Kidney (tissue), 13 donors: ENCODE measurements at regions not wholly inside any gene's neighbourhood (a gene's known extent, or its start where the extent isn't known, plus 50 kb on each side); places are given as distances from the start of the nearest gene placed in this dataset.

ENCODE experiments used
- DNase-seq, 5 donors: peaks; one replicate each; pipeline ENCODE4 v3.0.0-alpha.2; 2013 to 2020
- FAIRE-seq: peaks from 2 replicates; lab custom pipeline; 2012; peaks lifted over from hg19 to GRCh38; lab: Jason Lieb, UNC
- H3K27ac ChIP-seq, 2 donors: one replicate each; pipeline ENCODE4 v1.7.0; 2013; ENCODE audit warnings: low read depth in 2 of 2, low read length in 2 of 2, inconsistent platforms in 1 of 2
- H3K27me3 ChIP-seq: one replicate; pipeline ENCODE4 v1.7.1; 2013; ENCODE audit warnings: low read length, inconsistent platforms; ENCODE audit not compliant: control insufficient read depth, insufficient read depth
- H3K36me3 ChIP-seq, 3 donors: one replicate each; pipeline versions ENCODE4 v1.7.0 to v1.7.1; 2013; ENCODE audit warnings: low read length in 3 of 3, control low read depth in 1 of 3, inconsistent platforms in 1 of 3; ENCODE audit not compliant: insufficient read depth in 3 of 3, control insufficient read depth in 2 of 3
- H3K4me1 ChIP-seq, 3 donors: one replicate each; pipeline versions ENCODE4 v1.7.0 to v1.7.1; 2013; ENCODE audit warnings: low read length in 3 of 3, inconsistent platforms in 1 of 3, low read depth in 1 of 3; ENCODE audit not compliant: control insufficient read depth in 2 of 3, insufficient read depth in 2 of 3
- H3K4me3 ChIP-seq, 3 donors: one replicate each; pipeline versions ENCODE4 v1.7.0 to v1.8.1; 2013; ENCODE audit warnings: low read length in 3 of 3, control low read depth in 1 of 3, inconsistent platforms in 1 of 3
- H3K9ac ChIP-seq, 3 donors: one replicate each; pipeline versions ENCODE4 v1.7.0 to v1.7.1; 2013; ENCODE audit warnings: low read length in 3 of 3, control low read depth in 1 of 3, inconsistent platforms in 1 of 3
- H3K9me3 ChIP-seq, 3 donors: one replicate each; pipeline versions ENCODE4 v1.7.0 to v1.7.1; 2013; ENCODE audit warnings: low read length in 3 of 3, control low read depth in 1 of 3, inconsistent platforms in 1 of 3; ENCODE audit not compliant: control insufficient read depth in 2 of 3, insufficient read depth in 1 of 3
- intact Hi-C: fragments of 100-400 bp; cut with DNase I; formaldehyde crosslinking; loops from one replicate; pipeline ENCODE4 v1.11.1; 2022
- TF ChIP-seq, protein P1 (sequence below): IDR thresholded peaks from 3 replicates; pipeline ENCODE4 v1.5.1; 2012; ENCODE audit warnings: mild to moderate bottlenecking, moderate library complexity, borderline replicate concordance; ENCODE audit not compliant: insufficient read depth; ENCODE audit errors: extremely low read depth
- donor health status: control.
- donor health status: control.
- donor health status: control.
- donor health status: control.
- donor health status: control.
- donor health status: DM: yes; HTN: yes; CAD: no.
- donor health status: Normal renal cell carcinoma (clear cell type).

DNA sequence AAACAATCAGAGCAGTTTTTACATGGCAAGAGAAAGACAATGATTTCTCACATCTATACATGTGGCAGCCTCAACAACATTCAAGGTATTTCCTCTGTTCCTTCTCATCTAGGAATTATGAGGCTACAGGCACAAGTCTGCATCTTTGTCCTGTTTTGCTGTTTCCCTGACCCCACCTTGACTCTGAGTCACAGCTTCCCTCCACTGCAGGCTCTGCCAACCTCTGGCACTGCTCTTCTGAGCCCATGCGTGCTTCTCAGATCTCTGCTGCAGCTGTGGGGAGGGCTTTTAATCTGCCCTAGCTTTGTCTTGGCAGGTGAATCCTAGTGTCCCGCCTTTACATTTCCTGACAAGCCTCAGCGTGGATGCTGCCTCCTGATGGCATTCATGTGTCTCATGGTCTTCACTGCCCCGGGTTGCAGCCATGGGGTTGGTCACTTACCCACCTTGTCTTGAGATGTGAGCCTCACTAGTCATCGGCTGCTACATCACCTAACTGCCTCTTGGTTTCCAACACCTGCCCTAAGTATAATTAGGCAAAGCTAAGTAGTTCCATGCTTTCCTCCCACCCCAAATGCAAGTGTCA lies 578.5 kb downstream of the TBC1D22A start:
- no peak overlapping the region for H3K4me3 ChIP-seq
- intact Hi-C loops, result no loop called here
- no peak for DNase-seq
- FAIRE-seq, result no peak
- H3K27ac ChIP-seq, result no peak overlapping the region
- H3K36me3 ChIP-seq, result no peaks in the 10 kb centered on the region
- H3K4me1 ChIP-seq, result no peaks in the 10 kb centered on the region
- H3K9me3 ChIP-seq, result no peaks in the 10 kb centered on the region
- no peaks in the 10 kb centered on the region for H3K27me3 ChIP-seq
- no peak overlapping the region for H3K9ac ChIP-seq
- TF ChIP-seq, protein P1, sequence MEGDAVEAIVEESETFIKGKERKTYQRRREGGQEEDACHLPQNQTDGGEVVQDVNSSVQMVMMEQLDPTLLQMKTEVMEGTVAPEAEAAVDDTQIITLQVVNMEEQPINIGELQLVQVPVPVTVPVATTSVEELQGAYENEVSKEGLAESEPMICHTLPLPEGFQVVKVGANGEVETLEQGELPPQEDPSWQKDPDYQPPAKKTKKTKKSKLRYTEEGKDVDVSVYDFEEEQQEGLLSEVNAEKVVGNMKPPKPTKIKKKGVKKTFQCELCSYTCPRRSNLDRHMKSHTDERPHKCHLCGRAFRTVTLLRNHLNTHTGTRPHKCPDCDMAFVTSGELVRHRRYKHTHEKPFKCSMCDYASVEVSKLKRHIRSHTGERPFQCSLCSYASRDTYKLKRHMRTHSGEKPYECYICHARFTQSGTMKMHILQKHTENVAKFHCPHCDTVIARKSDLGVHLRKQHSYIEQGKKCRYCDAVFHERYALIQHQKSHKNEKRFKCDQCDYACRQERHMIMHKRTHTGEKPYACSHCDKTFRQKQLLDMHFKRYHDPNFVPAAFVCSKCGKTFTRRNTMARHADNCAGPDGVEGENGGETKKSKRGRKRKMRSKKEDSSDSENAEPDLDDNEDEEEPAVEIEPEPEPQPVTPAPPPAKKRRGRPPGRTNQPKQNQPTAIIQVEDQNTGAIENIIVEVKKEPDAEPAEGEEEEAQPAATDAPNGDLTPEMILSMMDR, result no peak

DNA sequence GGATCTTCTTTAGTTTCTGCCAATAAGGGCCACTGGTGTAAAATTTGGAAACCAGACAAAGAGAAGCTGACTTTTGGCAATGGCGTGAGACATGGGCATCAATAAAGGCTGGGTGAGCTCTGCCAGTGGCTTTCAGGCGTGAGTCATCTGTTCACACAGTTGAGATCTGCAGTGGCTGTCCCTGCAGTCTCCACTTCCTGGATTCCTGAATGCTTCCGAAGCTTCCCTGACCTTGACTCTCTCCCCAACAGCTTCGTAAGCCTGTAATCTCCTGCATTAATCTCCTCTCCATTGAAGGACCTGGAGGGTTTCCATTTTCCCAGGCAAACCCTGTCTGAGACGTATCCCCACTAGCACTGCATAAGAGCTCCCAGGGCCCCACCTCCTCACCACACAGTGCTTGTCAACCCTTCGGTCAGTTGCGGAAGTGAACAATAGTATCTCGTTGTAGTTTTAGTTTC lies 574.7 kb downstream of the TBC1D22A start:
- Histone ChIP-seq H3K4me1 (no peaks in the 10 kb centered on the region), H3K36me3 (no peaks in the 10 kb centered on the region), H3K27ac (no peak overlapping the region), H3K9me3 (peaks cover 0 to 7% (median 0%) of the 10 kb centered on the region in 3 donors), H3K4me3 (peak overlapping the region in 1 of 3 donors; percentile 14), H3K27me3 (no peaks in the 10 kb centered on the region), H3K9ac (no peak overlapping the region)
- FAIRE-seq (no peak), DNase-seq (peak in 1 of 5 donors; percentile 8)
- TF ChIP-seq, protein P1, result no peak
- intact Hi-C loops, result no loop called here

DNA sequence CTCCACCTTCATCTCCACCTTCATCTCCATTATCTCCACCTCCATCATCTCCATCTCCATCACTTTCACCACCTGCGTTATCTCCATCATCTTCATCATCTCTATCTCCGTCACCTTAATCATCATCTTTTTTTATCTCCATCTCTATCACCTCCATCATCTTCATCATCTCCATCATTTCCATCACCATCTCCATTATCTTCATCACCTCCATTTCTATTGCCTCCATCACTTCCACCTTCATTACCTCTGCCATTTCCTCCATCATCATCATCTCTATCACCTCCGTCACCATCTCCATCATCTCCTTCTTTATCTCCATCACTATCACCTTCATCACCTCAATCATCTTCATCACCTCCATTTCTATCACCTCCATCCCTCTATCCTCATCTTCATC lies 573.5 kb downstream of the TBC1D22A start:
- TF ChIP-seq, protein P1, result no peak
- FAIRE-seq (no peak), DNase-seq (no peak)
- H3K27ac ChIP-seq, result no peak overlapping the region
- no peak overlapping the region for H3K9ac ChIP-seq
- H3K4me3 ChIP-seq, result no peak overlapping the region
- H3K27me3 ChIP-seq, result no peaks in the 10 kb centered on the region
- H3K36me3 ChIP-seq, result no peaks in the 10 kb centered on the region
- H3K9me3 ChIP-seq, result peaks cover 0 to 7% (median 0%) of the 10 kb centered on the region in 3 donors
- no peaks in the 10 kb centered on the region for H3K4me1 ChIP-seq
- intact Hi-C loops, result no loop called here

DNA sequence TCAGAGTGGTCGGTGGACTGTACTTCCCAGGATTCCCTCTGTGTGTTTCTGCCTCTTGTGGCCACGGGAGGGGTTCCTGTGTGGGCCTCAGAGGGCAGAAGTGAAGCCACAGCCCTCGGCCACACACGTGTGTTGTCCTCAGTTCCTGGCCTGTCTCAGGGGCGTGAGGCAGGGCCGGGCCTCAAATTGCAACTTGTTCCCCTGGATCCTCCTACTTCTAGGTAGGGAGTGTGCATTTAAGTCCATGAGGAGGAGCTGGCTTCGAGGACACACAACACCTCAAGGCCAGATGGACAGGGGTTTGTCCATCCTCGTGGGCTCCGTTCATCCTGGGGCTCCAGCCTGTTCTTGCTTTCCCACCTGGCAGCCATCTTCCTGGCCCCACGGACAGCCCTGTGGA lies 573.0 kb downstream of the TBC1D22A start:
- intact Hi-C loops, result no loop called here
- H3K27me3 ChIP-seq, result no peaks in the 10 kb centered on the region
- H3K27ac ChIP-seq, result no peak overlapping the region
- no peak overlapping the region for H3K4me3 ChIP-seq
- DNase-seq (no peak), FAIRE-seq (no peak)
- H3K4me1 ChIP-seq, result no peaks in the 10 kb centered on the region
- no peak overlapping the region for H3K9ac ChIP-seq
- no peaks in the 10 kb centered on the region for H3K36me3 ChIP-seq
- TF ChIP-seq, protein P1, result no peak
- peaks cover 0 to 7% (median 0%) of the 10 kb centered on the region in 3 donors for H3K9me3 ChIP-seq
